Keratinocyte (primary cell): ENCODE measurements at regions not wholly inside any gene's neighbourhood (a gene's known extent, or its start where the extent isn't known, plus 50 kb on each side); places are given as distances from the start of the nearest gene placed in this dataset.
"Not testable (repeated sequence)": the region's sequence is repeated elsewhere in the genome, so short reads cannot be mapped to it uniquely, and the experiment has no call there.

Experiments used
- DNase-seq: peaks from one replicate; pipeline ENCODE4 v3.0.0-alpha.2; 2011; ENCODE audit warnings: low read depth, missing footprints, low spot score
- FAIRE-seq: peaks from 2 replicates; lab custom pipeline; 2011; peaks lifted over from hg19 to GRCh38; lab: Jason Lieb, UNC
- H2AFZ ChIP-seq: 2 replicates; pipeline ENCODE4 v1.6.0; 2012; ENCODE audit warnings: low read length, control low read depth, inconsistent platforms; ENCODE audit not compliant: control insufficient read depth
- H3K27ac ChIP-seq: 2 replicates; pipeline ENCODE4 v1.5.1; 2011; ENCODE audit warnings: low read length; ENCODE audit not compliant: control insufficient read depth, insufficient read depth
- H3K27me3 ChIP-seq: 3 replicates; pipeline ENCODE4 v1.6.0; 2011; ENCODE audit warnings: low read length; ENCODE audit not compliant: control insufficient read depth, insufficient read depth; ENCODE audit errors: extremely low read depth
- H3K36me3 ChIP-seq, 2 experiments: 2 replicates in 1 of 2; 3 replicates in 1 of 2; pipeline ENCODE4 v1.5.1; 2011; ENCODE audit warnings: low read length in 2 of 2, mild to moderate bottlenecking in 1 of 2; ENCODE audit not compliant: control insufficient read depth in 2 of 2, insufficient read depth in 2 of 2; ENCODE audit errors: extremely low read depth in 1 of 2
- H3K4me1 ChIP-seq: 3 replicates; pipeline ENCODE4 v1.5.1; 2011; ENCODE audit warnings: low read length; ENCODE audit not compliant: control insufficient read depth, insufficient read depth; ENCODE audit errors: extremely low read depth
- H3K4me2 ChIP-seq: 3 replicates; pipeline ENCODE4 v1.6.0; 2011; ENCODE audit warnings: low read depth, low read length; ENCODE audit not compliant: control insufficient read depth, insufficient read depth; ENCODE audit errors: extremely low read depth
- H3K4me3 ChIP-seq, 3 experiments: fragments of 200-600 bp in 1 of 3; sonication (generic) in 1 of 3; 2 replicates in 2 of 3; 3 replicates in 1 of 3; pipeline ENCODE4 v1.5.1; 2011 to 2016; ENCODE audit warnings: low read length in 3 of 3, mild to moderate bottlenecking in 3 of 3, control low read depth in 2 of 3, inconsistent platforms in 1 of 3, low read depth in 1 of 3, mixed read lengths in 1 of 3, mixed run types in 1 of 3, moderate library complexity in 1 of 3; ENCODE audit not compliant: control insufficient read depth in 2 of 3, insufficient read depth in 2 of 3; ENCODE audit errors: extremely low read depth in 1 of 3
- H3K79me2 ChIP-seq: 2 replicates; pipeline ENCODE4 v1.6.0; 2012; ENCODE audit warnings: low read length; ENCODE audit not compliant: control insufficient read depth, insufficient read depth
- H3K9ac ChIP-seq: 3 replicates; pipeline ENCODE4 v1.6.0; 2011; ENCODE audit warnings: low read length; ENCODE audit not compliant: control insufficient read depth, insufficient read depth; ENCODE audit errors: extremely low read depth
- H3K9me1 ChIP-seq: 3 replicates; pipeline ENCODE4 v1.6.0; 2011; ENCODE audit warnings: low read length; ENCODE audit not compliant: control insufficient read depth, insufficient read depth; ENCODE audit errors: extremely low read depth
- H3K9me3 ChIP-seq: 2 replicates; pipeline ENCODE4 v1.5.1; 2012; ENCODE audit warnings: low read depth, low read length; ENCODE audit not compliant: control insufficient read depth
- H4K20me1 ChIP-seq: 3 replicates; pipeline ENCODE4 v1.6.0; 2011; ENCODE audit warnings: low read length; ENCODE audit not compliant: control insufficient read depth, insufficient read depth; ENCODE audit errors: extremely low read depth
- EZH2 ChIP-seq: IDR thresholded peaks from one replicate; pipeline ENCODE4 v1.6.1; 2012; ENCODE audit warnings: inconsistent platforms, mild to moderate bottlenecking, low read length, moderate library complexity
- dilution Hi-C: fragments of 300-500 bp; cut with MboI; formaldehyde crosslinking; loops from one replicate; pipeline ENCODE4 v1.7.0; 2020; ENCODE audit warnings: low sequenced_read_pairs; ENCODE audit not compliant: extremely low pct_ligation_motif_present
- TF ChIP-seq, protein P1 (sequence below), 3 experiments: IDR thresholded peaks in 1 of 3; conservative IDR thresholded peaks in 1 of 3; optimal IDR thresholded peaks in 1 of 3; 2 replicates in 2 of 3; 3 replicates in 1 of 3; pipeline versions ENCODE3 to v1.5.1; 2011; ENCODE audit warnings: low read length in 3 of 3, mild to moderate bottlenecking in 3 of 3, moderate library complexity in 2 of 3, control low read depth in 1 of 3, inconsistent platforms in 1 of 3; ENCODE audit not compliant: insufficient read depth in 2 of 3; ENCODE audit errors: extremely low read depth in 1 of 3

DNA sequence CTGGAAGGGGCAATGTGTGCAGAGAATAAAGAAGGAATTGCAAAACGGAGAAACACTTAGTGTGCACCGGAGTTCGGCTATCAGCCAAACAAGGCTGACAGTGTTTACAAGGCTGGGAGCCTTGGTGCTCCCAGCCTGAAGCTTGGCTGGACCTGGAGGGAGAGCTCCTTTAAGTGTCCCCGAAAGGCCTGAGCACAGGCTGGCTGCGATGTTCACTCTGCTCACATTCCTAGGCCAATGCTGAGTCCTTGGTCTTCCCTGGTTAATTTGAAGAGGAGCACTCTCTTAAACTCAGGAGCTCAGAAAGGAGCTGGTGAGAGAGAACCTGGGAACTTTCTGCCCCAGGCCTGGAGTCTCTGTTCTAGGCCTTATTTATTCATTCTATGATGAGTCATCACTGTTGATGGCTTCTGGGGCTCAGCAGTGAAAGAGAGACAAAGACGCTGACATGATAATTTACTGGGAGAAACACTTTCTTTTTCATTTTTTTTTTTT, 88.6 kb upstream of the MYO10 start:
- H3K9me3 ChIP-seq: no peaks in the 10 kb centered on the region

DNA sequence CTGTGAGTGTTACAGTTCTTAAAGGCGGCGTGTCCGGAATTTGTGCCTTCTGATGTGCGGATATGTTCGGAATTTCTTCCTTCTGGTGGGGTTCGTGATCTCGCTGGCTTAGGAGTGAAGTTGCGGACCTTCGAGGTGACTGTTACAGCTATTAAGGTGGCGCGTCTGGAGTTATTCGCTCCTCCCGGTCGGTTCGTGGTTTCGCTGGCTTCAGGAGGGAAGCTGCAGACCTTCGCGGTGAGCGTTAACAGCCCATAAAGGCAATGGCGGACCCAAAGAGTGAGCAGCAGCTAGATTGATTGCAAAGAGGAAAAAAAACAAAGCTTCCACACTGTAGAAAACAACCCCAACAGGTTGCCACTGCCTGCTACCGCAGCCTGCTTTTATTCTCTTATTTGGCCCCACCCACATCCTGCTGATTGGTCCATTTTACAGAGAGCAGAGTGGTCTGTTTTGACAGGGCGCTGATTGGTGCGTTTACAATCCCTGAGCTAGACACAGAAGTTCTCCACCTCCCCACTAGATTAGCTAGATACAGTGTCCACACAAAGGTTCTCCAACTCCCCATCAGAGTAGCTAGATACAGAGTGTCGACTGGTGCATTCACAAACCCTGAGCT, 95.7 kb upstream of the MYO10 start:
- H3K4me3 ChIP-seq, H3K79me2 ChIP-seq, H3K27ac ChIP-seq: not testable (repeated sequence)

More for the DNA sequence above, 88.6 kb upstream of the MYO10 start:
- Histone ChIP-seq H4K20me1 (no peaks in the 10 kb centered on the region), H3K9ac (no peak overlapping the region), H3K4me1 (peaks cover 10% of the 10 kb centered on the region), H3K79me2 (no peaks in the 10 kb centered on the region), H2AFZ (peak overlapping the region; percentile 68), H3K27ac (no peak overlapping the region), H3K4me3 (no peak overlapping the region), H3K36me3 (no peaks in the 10 kb centered on the region), H3K4me2 (peak overlapping the region; percentile 8), H3K9me1 (no peaks in the 10 kb centered on the region), H3K27me3 (no peaks in the 10 kb centered on the region)
- no peak for TF ChIP-seq EZH2
- TF ChIP-seq, protein P1, sequence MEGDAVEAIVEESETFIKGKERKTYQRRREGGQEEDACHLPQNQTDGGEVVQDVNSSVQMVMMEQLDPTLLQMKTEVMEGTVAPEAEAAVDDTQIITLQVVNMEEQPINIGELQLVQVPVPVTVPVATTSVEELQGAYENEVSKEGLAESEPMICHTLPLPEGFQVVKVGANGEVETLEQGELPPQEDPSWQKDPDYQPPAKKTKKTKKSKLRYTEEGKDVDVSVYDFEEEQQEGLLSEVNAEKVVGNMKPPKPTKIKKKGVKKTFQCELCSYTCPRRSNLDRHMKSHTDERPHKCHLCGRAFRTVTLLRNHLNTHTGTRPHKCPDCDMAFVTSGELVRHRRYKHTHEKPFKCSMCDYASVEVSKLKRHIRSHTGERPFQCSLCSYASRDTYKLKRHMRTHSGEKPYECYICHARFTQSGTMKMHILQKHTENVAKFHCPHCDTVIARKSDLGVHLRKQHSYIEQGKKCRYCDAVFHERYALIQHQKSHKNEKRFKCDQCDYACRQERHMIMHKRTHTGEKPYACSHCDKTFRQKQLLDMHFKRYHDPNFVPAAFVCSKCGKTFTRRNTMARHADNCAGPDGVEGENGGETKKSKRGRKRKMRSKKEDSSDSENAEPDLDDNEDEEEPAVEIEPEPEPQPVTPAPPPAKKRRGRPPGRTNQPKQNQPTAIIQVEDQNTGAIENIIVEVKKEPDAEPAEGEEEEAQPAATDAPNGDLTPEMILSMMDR (optimal IDR thresholded peaks at IDR 0.05 in 1 of 3, IDR thresholded peaks at IDR 0.05 in 1 of 3, conservative IDR thresholded peaks at IDR 0.05 in 1 of 3; ENCODE audit: extremely low read depth in 1 of 3, insufficient read depth in 2 of 3, low read length in 3 of 3): no peak
- peak; percentile 5 for FAIRE-seq
- dilution Hi-C loops: no loop called here
- DNase-seq: no peak

GRCh38 chr5:17032314-17032985, 96.4 kb upstream of the MYO10 start:
- H3K9me1 ChIP-seq, H4K20me1 ChIP-seq, H3K9me3 ChIP-seq, H3K9ac ChIP-seq, H3K79me2 ChIP-seq, H2AFZ ChIP-seq, H3K27me3 ChIP-seq, H3K4me1 ChIP-seq, FAIRE-seq, H3K4me3 ChIP-seq, H3K4me2 ChIP-seq, H3K27ac ChIP-seq, dilution Hi-C loops, H3K36me3 ChIP-seq, DNase-seq: not testable (repeated sequence)

More for the DNA sequence above, 95.7 kb upstream of the MYO10 start:
- H3K27me3 ChIP-seq, dilution Hi-C loops, H4K20me1 ChIP-seq, FAIRE-seq, H3K36me3 ChIP-seq, DNase-seq, H3K4me2 ChIP-seq, H2AFZ ChIP-seq, H3K9ac ChIP-seq, H3K9me1 ChIP-seq, H3K4me1 ChIP-seq, H3K9me3 ChIP-seq: not testable (repeated sequence)

GRCh38 chr5:17034992-17035391, 98.9 kb upstream of the MYO10 start:
- dilution Hi-C loops, DNase-seq, H4K20me1 ChIP-seq, H3K27ac ChIP-seq, H3K9ac ChIP-seq, H3K9me1 ChIP-seq, H3K36me3 ChIP-seq, H3K4me3 ChIP-seq, H2AFZ ChIP-seq, FAIRE-seq, H3K4me2 ChIP-seq, H3K9me3 ChIP-seq, H3K4me1 ChIP-seq, H3K79me2 ChIP-seq, H3K27me3 ChIP-seq: not testable (repeated sequence)
